Muscle layer of duodenum (tissue), 2 donors: ENCODE measurements at regions not wholly inside any gene's neighbourhood (a gene's known extent, or its start where the extent isn't known, plus 50 kb on each side); places are given as distances from the start of the nearest gene placed in this dataset.

Experiments
- H3K27ac ChIP-seq: one replicate; pipeline ENCODE4 v1.7.0; 2013; ENCODE audit warnings: mild to moderate bottlenecking, low read length
- H3K27me3 ChIP-seq: one replicate; pipeline ENCODE4 v1.7.0; 2013; ENCODE audit warnings: low read depth, mild to moderate bottlenecking, control low read depth, low read length
- H3K36me3 ChIP-seq, 2 donors: one replicate each; pipeline ENCODE4 v1.7.0; 2013; ENCODE audit warnings: low read length in 2 of 2, control low read depth in 1 of 2, mild to moderate bottlenecking in 1 of 2; ENCODE audit not compliant: insufficient read depth in 2 of 2, control insufficient read depth in 1 of 2
- H3K4me1 ChIP-seq, 2 donors: one replicate each; pipeline ENCODE4 v1.7.0; 2013; ENCODE audit warnings: low read length in 2 of 2, mild to moderate bottlenecking in 2 of 2, control low read depth in 1 of 2, moderate library complexity in 1 of 2; ENCODE audit not compliant: insufficient read depth in 2 of 2, control insufficient read depth in 1 of 2
- H3K4me3 ChIP-seq, 2 donors: one replicate each; pipeline ENCODE4 v1.7.0; 2013; ENCODE audit warnings: low read length in 2 of 2, low read depth in 1 of 2, mild to moderate bottlenecking in 1 of 2
- H3K9me3 ChIP-seq, 2 donors: one replicate each; pipeline ENCODE4 v1.7.0; 2013; ENCODE audit warnings: low read length in 2 of 2, control low read depth in 1 of 2, mild to moderate bottlenecking in 1 of 2; ENCODE audit not compliant: control insufficient read depth in 1 of 2
- donor health status: healthy.

DNA sequence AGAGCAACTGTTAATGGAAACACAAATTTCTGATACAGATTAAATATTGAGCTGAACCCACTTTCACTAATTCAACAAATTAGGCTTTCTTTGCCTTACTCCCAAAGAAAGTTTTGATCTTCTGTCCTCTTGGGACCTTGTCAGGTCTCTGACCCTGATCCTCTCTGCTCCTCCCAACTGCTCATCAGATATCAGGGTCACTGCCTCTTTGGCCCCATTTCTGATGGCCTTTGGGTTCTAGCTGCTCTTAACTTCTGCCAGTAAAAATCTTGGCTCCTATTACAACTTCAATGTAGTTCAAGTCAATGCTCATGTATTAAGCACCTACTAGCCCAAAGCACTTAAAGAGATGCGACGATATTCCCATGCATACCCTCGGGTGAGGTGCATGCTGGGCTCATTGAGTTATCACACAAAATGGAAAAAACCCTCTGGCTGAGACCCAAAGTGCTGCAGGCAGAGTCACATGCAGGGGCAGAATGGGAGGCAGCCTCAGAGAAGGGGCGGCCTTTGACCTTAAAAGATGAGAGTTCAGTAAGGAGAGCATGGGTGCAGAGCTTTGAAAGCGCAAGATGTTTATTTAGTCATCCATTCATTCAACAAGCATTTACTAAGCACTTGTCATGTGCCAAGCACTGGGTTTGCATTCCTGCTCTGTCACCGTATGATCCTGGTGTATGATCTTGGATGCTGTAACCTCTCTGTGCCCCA lies 183.4 kb downstream of the USP12 start:
- H3K36me3 ChIP-seq = no peaks in the 10 kb centered on the region
- H3K4me1 ChIP-seq = peaks cover 0 to 20% of the 10 kb centered on the region in 2 donors
- H3K4me3 ChIP-seq = no peak overlapping the region
- H3K9me3 ChIP-seq = no peaks in the 10 kb centered on the region
- no peak overlapping the region for H3K27ac ChIP-seq
- H3K27me3 ChIP-seq = no peaks in the 10 kb centered on the region

DNA sequence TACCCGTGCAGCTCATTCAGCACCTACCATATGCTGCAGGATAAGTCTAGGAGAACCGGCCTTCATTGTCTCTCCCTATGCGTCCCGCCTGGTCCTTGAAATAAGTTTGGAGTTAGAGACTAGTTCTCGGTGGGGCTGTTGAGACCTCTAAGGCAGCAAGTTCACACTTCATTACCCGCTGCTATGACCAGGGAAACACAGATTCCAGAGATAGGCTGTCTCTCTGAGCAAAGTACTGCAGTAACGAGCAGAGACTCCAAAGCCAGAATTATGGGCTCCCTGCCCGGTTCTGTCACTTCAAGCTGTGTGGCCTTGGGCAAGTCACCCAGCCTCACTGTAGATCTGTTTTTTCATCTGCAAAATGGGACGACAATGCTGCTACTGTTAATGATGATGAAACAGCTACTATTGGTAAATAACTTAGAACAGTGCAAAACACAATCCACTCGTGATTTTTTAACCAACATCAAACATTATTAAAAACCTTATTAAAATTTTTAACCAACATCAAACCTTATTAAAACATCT lies 184.1 kb downstream of the USP12 start:
- H3K27ac ChIP-seq = no peak overlapping the region
- peaks cover 0 to 16% of the 10 kb centered on the region in 2 donors for H3K4me1 ChIP-seq
- no peaks in the 10 kb centered on the region for H3K9me3 ChIP-seq
- H3K36me3 ChIP-seq = no peaks in the 10 kb centered on the region
- no peaks in the 10 kb centered on the region for H3K27me3 ChIP-seq
- H3K4me3 ChIP-seq = no peak overlapping the region

DNA sequence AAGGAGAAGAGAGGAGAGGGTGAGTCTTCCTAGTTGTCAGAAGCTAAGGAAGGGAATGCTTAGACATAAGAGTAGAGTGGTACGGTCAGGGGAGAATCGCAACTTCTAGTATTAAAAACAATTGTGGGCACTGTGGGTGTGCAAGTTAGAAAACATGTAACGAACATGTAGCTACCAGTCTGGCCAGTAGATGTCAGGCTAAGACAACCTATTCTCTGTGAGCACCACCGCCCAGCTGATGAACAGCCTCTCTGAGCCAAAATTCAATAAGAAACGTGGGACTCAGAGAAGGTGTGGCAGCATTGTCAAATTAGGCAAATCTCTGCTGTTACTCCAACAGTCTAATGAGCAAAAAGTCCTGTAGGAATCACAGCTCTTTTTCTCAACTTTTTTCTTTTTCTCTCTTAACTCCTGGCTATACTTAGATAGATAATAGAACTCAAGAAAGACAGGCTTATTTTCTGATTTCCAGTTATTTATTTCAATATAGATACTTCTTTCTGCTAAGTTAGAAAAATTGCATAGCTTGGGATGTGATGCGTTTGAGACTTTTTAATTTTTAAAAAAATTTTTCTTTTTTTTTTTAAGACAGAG lies 186.2 kb downstream of the USP12 start:
- Histone ChIP-seq H3K4me3 (no peak overlapping the region), H3K36me3 (no peaks in the 10 kb centered on the region), H3K9me3 (no peaks in the 10 kb centered on the region), H3K27ac (no peak overlapping the region), H3K27me3 (no peaks in the 10 kb centered on the region), H3K4me1 (no peaks in the 10 kb centered on the region)

DNA sequence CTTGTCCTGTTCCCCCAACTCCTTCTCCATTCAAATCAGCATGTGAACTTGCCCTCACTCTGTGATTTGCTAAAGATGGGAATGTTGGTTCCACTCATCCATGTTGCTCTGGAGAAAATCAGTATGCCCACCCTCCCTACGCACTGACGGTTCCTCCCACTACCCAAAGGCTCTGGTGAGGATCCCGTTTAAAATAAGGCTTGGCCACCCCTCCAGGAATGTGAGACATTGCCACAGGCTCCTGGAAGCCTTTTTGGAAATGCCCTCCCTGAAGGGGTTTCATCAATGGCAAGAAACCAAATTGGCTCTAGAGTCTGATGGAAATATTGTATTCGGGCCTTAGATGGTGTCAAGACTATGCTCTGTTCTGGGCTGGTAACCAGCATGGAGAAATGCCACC lies 187.3 kb downstream of the USP12 start:
- peak overlapping the region; percentile 86 for H3K27ac ChIP-seq
- no peaks in the 10 kb centered on the region for H3K4me1 ChIP-seq
- no peaks in the 10 kb centered on the region for H3K27me3 ChIP-seq
- H3K36me3 ChIP-seq = no peaks in the 10 kb centered on the region
- H3K4me3 ChIP-seq = no peak overlapping the region
- H3K9me3 ChIP-seq = no peaks in the 10 kb centered on the region

DNA sequence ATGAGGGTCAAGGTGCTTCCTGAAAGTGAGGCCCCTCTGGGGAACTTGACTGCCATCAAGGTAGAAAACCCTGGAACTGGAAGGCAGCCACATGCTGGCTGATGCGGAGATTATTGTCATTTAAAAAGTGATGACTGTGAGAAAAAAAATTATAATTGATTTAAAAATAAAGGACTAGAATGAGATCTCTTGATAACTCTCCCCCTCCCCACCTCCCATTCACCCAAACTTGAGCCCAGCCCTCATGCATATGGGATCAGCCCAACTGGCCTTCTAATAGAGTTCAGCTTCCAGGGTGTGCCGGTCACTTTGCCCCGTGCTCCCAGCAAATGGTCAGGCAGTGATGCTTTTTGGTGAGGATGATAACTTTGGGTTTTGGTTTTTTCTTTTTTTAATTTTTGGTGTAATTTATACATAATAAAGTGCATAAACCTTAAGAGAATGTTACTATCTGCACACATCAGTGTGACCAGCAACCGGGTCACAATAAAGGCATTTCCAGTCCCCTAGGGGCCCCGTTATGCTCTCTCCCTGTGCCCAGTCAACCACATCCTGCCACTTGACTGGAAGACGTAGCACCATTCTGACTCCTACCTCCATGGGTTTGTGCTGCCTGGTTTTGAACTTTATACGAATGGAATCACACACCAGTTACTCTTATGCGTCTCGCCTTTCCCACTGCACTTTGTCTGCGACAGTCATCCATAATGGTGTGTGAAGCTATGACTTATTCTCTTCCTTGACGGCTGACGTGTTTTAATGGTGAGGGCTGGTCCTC lies 187.9 kb downstream of the USP12 start:
- H3K4me1 ChIP-seq = no peaks in the 10 kb centered on the region
- no peaks in the 10 kb centered on the region for H3K27me3 ChIP-seq
- H3K27ac ChIP-seq = peak overlapping the region; percentile 86
- no peaks in the 10 kb centered on the region for H3K36me3 ChIP-seq
- no peak overlapping the region for H3K4me3 ChIP-seq
- H3K9me3 ChIP-seq = no peaks in the 10 kb centered on the region

DNA sequence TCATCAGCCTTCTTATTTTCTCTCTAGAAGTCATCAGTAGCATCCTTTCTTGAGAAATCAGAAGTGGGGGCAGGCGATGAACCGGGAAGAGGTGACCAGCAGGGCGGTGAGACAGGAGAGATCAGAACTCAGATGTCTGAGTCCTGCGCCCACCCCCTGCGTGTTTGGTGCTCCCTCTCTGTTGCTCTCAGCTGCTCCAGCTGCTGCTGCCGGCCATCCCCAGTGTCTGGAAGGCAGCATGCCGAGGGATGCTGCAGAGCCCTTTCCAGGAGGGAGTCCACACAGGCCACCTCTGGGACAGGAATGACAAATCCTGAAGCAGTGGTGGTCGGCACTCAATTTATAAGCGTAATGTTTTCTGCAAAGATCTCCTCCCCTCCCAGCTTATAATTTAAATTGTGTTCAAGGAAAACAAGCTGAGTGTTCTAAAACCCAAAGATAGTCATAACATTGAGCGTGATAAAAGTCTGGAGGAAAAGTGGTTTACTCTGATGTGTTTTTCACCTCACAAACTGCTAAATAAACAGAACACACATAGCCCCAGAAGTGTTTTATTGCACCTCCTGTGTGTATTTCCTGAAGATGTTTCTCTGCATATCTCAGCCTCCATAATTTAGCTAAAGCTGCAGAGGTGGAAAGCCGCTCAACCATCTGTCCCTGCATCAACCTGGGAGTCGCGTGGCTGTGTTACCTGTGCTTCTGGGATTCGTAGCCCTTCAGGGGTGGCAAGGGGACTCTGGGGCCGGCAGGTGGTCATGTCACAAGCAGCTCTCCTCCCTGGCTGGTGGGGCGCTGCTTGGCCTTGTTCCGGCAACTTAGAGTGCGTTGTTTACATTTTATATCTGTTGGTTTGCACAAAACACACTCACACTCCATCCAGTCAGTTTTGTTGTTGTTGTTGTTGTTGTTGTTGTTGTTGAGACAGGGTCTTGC lies 191.2 kb downstream of the USP12 start:
- Histone ChIP-seq H3K4me3 (no peak overlapping the region), H3K36me3 (no peaks in the 10 kb centered on the region), H3K9me3 (no peaks in the 10 kb centered on the region), H3K27ac (no peak overlapping the region), H3K4me1 (no peaks in the 10 kb centered on the region), H3K27me3 (no peaks in the 10 kb centered on the region)

DNA sequence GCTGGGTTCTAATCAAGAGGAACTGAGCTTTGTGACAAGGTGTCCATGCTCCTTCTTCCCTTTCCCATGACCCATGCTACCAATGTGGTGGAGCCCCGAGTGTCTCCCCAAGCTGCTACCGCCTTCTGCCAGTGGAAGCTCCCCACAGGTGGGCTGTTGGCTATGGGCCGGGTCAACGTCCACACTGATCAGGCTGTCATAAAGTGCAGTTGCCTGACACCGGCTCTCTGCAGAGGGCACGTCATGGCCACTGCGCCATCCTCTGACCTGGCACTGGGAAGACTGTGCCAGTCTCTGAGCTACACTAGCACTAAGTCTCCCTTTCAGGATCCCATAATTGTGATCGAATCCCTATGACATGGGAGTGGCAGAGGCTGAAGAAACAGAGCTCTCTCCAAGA lies 192.3 kb downstream of the USP12 start:
- H3K4me1 ChIP-seq = no peaks in the 10 kb centered on the region
- no peak overlapping the region for H3K4me3 ChIP-seq
- H3K27ac ChIP-seq = no peak overlapping the region

DNA sequence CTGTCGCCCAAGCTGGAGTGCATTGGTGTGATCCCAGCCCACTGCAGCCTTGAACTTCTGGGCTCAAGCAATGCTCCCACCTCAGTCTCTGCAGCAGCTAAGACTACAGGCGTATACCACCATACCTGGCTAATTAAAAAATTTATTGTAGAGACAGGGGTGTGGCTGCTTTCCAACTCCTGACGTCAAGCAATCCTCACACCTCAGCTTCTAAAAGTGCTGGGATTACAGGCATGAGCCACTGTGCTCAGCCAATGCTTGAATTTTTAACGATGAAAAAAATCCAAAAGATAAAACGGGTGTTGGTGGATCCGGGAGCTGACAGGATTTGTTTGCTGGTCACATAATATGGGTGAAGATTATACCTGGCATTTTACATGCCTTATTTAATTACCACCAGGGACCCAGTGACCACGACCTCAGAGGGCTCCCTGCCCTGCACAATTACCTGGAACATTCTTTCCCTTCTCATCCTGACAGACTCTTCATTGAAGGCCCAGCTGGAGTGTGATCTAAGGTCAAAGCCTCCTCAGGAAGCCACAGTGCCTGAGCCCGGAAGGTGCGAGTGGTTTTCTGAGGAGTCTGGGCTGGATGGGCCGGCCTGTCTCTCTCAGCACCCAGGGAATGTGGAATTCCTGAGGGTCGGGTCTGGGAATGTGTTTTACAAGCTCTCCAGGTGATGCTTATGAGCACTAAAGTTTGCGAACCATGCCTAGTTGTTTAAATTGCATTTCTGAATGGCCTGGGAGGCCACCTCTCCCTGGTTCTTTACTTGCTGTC lies 193.3 kb downstream of the USP12 start:
- Histone ChIP-seq H3K27ac (no peak overlapping the region), H3K4me1 (no peaks in the 10 kb centered on the region), H3K27me3 (no peaks in the 10 kb centered on the region), H3K36me3 (no peaks in the 10 kb centered on the region), H3K9me3 (no peaks in the 10 kb centered on the region), H3K4me3 (no peak overlapping the region)

More for the DNA sequence above, 192.3 kb downstream of the USP12 start:
- H3K27me3 ChIP-seq = no peaks in the 10 kb centered on the region
- H3K9me3 ChIP-seq = no peaks in the 10 kb centered on the region
- no peaks in the 10 kb centered on the region for H3K36me3 ChIP-seq

DNA sequence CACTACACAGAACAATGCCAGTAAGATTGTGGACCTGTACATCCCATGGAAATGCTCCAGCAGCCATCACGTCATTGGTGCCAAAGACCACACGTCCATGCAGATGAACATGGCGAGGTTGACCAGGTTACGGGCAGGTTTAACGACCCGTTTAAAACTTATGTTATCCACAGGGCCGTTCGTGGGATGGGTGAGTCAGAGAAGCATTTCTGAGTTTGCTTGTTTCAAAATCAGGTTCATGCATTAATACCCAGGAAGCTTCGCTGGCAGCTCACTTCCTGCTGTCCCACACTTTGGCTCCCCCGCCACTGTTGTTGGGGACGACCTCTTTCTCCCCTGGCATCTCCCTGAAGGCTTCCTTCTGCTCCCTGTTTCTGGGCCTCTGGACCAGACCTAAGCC lies 194.1 kb downstream of the USP12 start:
- H3K36me3 ChIP-seq = no peaks in the 10 kb centered on the region
- no peaks in the 10 kb centered on the region for H3K27me3 ChIP-seq
- H3K4me1 ChIP-seq = no peaks in the 10 kb centered on the region
- H3K4me3 ChIP-seq = no peak overlapping the region
- no peak overlapping the region for H3K27ac ChIP-seq
- no peaks in the 10 kb centered on the region for H3K9me3 ChIP-seq

DNA sequence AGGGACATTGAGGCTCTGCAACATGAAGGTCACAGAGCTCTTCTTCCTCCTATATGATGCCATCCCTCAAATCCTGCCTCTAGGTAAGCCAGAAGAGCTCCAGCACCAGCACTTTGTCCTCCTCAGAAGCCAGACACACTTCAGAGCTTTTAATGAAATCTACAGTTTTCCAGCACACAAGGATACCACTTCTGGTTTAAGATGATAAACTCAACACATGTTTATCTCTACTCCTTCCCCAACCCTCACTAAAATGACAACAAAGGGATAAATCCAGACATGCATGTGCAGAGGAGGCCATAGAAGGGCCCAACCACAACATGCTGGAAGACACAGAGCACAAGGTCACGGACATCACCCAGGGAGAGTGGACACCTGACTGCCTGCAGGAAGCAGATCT lies 195.3 kb downstream of the USP12 start:
- no peaks in the 10 kb centered on the region for H3K9me3 ChIP-seq
- no peaks in the 10 kb centered on the region for H3K36me3 ChIP-seq
- no peaks in the 10 kb centered on the region for H3K27me3 ChIP-seq
- no peaks in the 10 kb centered on the region for H3K4me1 ChIP-seq
- no peak overlapping the region for H3K27ac ChIP-seq
- H3K4me3 ChIP-seq = no peak overlapping the region
